ENCODE measurements at regions not wholly inside any gene's neighbourhood (a gene's known extent, or its start where the extent isn't known, plus 50 kb on each side); places are given as distances from the start of the nearest gene placed in this dataset.
"Not testable (repeated sequence)": the region's sequence is repeated elsewhere in the genome, so short reads cannot be mapped to it uniquely, and the experiment has no call there.

- Mint-ChIP-seq H3K36me3 (no peaks in the 10 kb centered on the region), H3K9me3 (peaks cover 0 to 3% of the 10 kb centered on the region in 2 donors), H3K27ac (no peak overlapping the region)
- DNase-seq (ENCODE audit: low spot score in 2 of 2), result no peak
- ATAC-seq, result no peak
Measured at GRCh38 chr15:35933531-35933930, 387.6 kb upstream of the DPH6 start.

- H3K9me3 Mint-ChIP-seq, result peaks cover 0 to 3% of the 10 kb centered on the region in 2 donors
- no peak overlapping the region for H3K27ac Mint-ChIP-seq
- DNase-seq (ENCODE audit: low spot score in 2 of 2) (no peak), ATAC-seq (no peak)
- H3K36me3 Mint-ChIP-seq, result no peaks in the 10 kb centered on the region
Measured at GRCh38 chr15:35934383-35935049, 388.6 kb upstream of the DPH6 start.

GRCh38 chr15:35936284-35936683 lies 390.3 kb upstream of the DPH6 start:
- no peak for ATAC-seq
- Mint-ChIP-seq H3K36me3 (no peaks in the 10 kb centered on the region), H3K9me3 (peaks cover 0 to 3% of the 10 kb centered on the region in 2 donors)

GRCh38 chr15:35937380-35937779 lies 391.4 kb upstream of the DPH6 start:
- H3K9me3 Mint-ChIP-seq, result peaks cover 0 to 3% of the 10 kb centered on the region in 2 donors
- ATAC-seq (no peak), DNase-seq (ENCODE audit: low spot score in 2 of 2) (no peak)
- no peak overlapping the region for H3K27ac Mint-ChIP-seq
- no peaks in the 10 kb centered on the region for H3K36me3 Mint-ChIP-seq

More at GRCh38 chr15:35936284-35936683, 390.3 kb upstream of the DPH6 start:
- H3K27ac Mint-ChIP-seq, result no peak overlapping the region
- DNase-seq (ENCODE audit: low spot score in 2 of 2), result no peak

- Mint-ChIP-seq H3K36me3 (no peaks in the 10 kb centered on the region), H3K9me3 (peaks cover 0 to 7% of the 10 kb centered on the region in 2 donors), H3K27ac (no peak overlapping the region)
- ATAC-seq, result no peak
- DNase-seq (ENCODE audit: low spot score in 2 of 2), result no peak
Measured at GRCh38 chr15:35944945-35945585, 399.1 kb upstream of the DPH6 start.

GRCh38 chr15:35953424-35953823 lies 407.5 kb upstream of the DPH6 start:
- no peak for ATAC-seq
- no peaks in the 10 kb centered on the region for H3K36me3 Mint-ChIP-seq
- no peaks in the 10 kb centered on the region for H3K9me3 Mint-ChIP-seq
- DNase-seq (ENCODE audit: low spot score in 2 of 2), result no peak
- no peak overlapping the region for H3K27ac Mint-ChIP-seq

- DNase-seq (ENCODE audit: low spot score in 2 of 2) (no peak), ATAC-seq (no peak)
- Mint-ChIP-seq H3K9me3 (no peaks in the 10 kb centered on the region), H3K27ac (no peak overlapping the region), H3K36me3 (no peaks in the 10 kb centered on the region)
Measured at GRCh38 chr15:35956056-35956455, 410.1 kb upstream of the DPH6 start.

GRCh38 chr15:35958021-35958420 lies 412.1 kb upstream of the DPH6 start:
- H3K36me3 Mint-ChIP-seq, result no peaks in the 10 kb centered on the region
- DNase-seq (ENCODE audit: low spot score in 2 of 2), result no peak
- ATAC-seq, result no peak
- no peak overlapping the region for H3K27ac Mint-ChIP-seq
- peaks cover 0 to 3% of the 10 kb centered on the region in 2 donors for H3K9me3 Mint-ChIP-seq

GRCh38 chr15:35958975-35959374 lies 413.0 kb upstream of the DPH6 start:
- Mint-ChIP-seq H3K36me3 (no peaks in the 10 kb centered on the region), H3K9me3 (peaks cover 0 to 3% of the 10 kb centered on the region in 2 donors), H3K27ac (no peak overlapping the region)
- ATAC-seq, result no peak
- no peak for DNase-seq (ENCODE audit: low spot score in 2 of 2)

GRCh38 chr15:35963326-35963725 lies 417.4 kb upstream of the DPH6 start:
- Mint-ChIP-seq H3K36me3 (no peaks in the 10 kb centered on the region), H3K9me3 (peaks cover 0 to 3% of the 10 kb centered on the region in 2 donors), H3K27ac (no peak overlapping the region)
- DNase-seq (ENCODE audit: low spot score in 2 of 2) (no peak), ATAC-seq (no peak)

GRCh38 chr15:35966781-35967180 lies 420.8 kb upstream of the DPH6 start:
- no peak for ATAC-seq
- Mint-ChIP-seq H3K36me3 (no peaks in the 10 kb centered on the region), H3K9me3 (peaks cover 0 to 3% of the 10 kb centered on the region in 2 donors), H3K27ac (no peak overlapping the region)
- no peak for DNase-seq (ENCODE audit: low spot score in 2 of 2)

GRCh38 chr15:35967968-35968367 lies 422.0 kb upstream of the DPH6 start:
- H3K9me3 Mint-ChIP-seq; ATAC-seq; DNase-seq (ENCODE audit: low spot score in 2 of 2); H3K27ac Mint-ChIP-seq; H3K36me3 Mint-ChIP-seq: not testable (repeated sequence)

- Mint-ChIP-seq H3K9me3 (no peaks in the 10 kb centered on the region), H3K36me3 (no peaks in the 10 kb centered on the region), H3K27ac (no peak overlapping the region)
- no peak for DNase-seq (ENCODE audit: low spot score in 2 of 2)
- no peak for ATAC-seq
Measured at GRCh38 chr15:35973029-35973428, 427.1 kb upstream of the DPH6 start.

- ATAC-seq (no peak), DNase-seq (ENCODE audit: low spot score in 2 of 2) (no peak)
- Mint-ChIP-seq H3K9me3 (no peaks in the 10 kb centered on the region), H3K36me3 (no peaks in the 10 kb centered on the region), H3K27ac (no peak overlapping the region)
Measured at GRCh38 chr15:35974052-35974451, 428.1 kb upstream of the DPH6 start.

- Mint-ChIP-seq H3K9me3 (no peaks in the 10 kb centered on the region), H3K36me3 (no peaks in the 10 kb centered on the region)
- ATAC-seq, result no peak
Measured at GRCh38 chr15:35975941-35976340, 430.0 kb upstream of the DPH6 start.

GRCh38 chr15:35979608-35980007 lies 433.6 kb upstream of the DPH6 start:
- ATAC-seq (no peak), DNase-seq (ENCODE audit: low spot score in 2 of 2) (no peak)
- Mint-ChIP-seq H3K27ac (no peak overlapping the region), H3K36me3 (no peaks in the 10 kb centered on the region), H3K9me3 (no peaks in the 10 kb centered on the region)

More at GRCh38 chr15:35975941-35976340, 430.0 kb upstream of the DPH6 start:
- DNase-seq (ENCODE audit: low spot score in 2 of 2), result no peak
- no peak overlapping the region for H3K27ac Mint-ChIP-seq

- Mint-ChIP-seq H3K36me3 (no peaks in the 10 kb centered on the region), H3K27ac (no peak overlapping the region)
- DNase-seq (ENCODE audit: low spot score in 2 of 2), result no peak
Measured at GRCh38 chr15:35980719-35981118, 434.8 kb upstream of the DPH6 start.

GRCh38 chr15:35986191-35986721 lies 440.3 kb upstream of the DPH6 start:
- Mint-ChIP-seq H3K27ac (no peak overlapping the region), H3K36me3 (no peaks in the 10 kb centered on the region), H3K9me3 (peaks cover 0 to 4% of the 10 kb centered on the region in 2 donors)
- DNase-seq (ENCODE audit: low spot score in 2 of 2) (no peak), ATAC-seq (no peak)

More at GRCh38 chr15:35980719-35981118, 434.8 kb upstream of the DPH6 start:
- H3K9me3 Mint-ChIP-seq, result no peaks in the 10 kb centered on the region
- no peak for ATAC-seq
